Upper lobe of right lung (tissue), 1 donor: ENCODE measurements at regions not wholly inside any gene's neighbourhood (a gene's known extent, or its start where the extent isn't known, plus 50 kb on each side); places are given as distances from the start of the nearest gene placed in this dataset.

Source experiments
- ATAC-seq: fragments of 200-7000 bp; cut with Tn5 transposase; one replicate; pipeline ENCODE4 v1.9.1; 2020; ENCODE audit warnings: mild to moderate bottlenecking, moderate library complexity
- DNase-seq: peaks from one replicate; pipeline ENCODE4 v3.0.0-alpha.2; 2020
- H3K27ac ChIP-seq: fragments of 200-600 bp; one replicate; pipeline ENCODE4 v1.8.0; 2022
- H3K27me3 ChIP-seq: fragments of 200-600 bp; one replicate; pipeline ENCODE4 v1.8.0; 2022; ENCODE audit warnings: mild to moderate bottlenecking
- H3K36me3 ChIP-seq: fragments of 200-600 bp; one replicate; pipeline ENCODE4 v1.8.0; 2022
- H3K4me1 ChIP-seq: fragments of 200-600 bp; one replicate; pipeline ENCODE4 v1.8.0; 2022
- H3K4me3 ChIP-seq: fragments of 200-600 bp; one replicate; pipeline ENCODE4 v1.8.0; 2022; ENCODE audit warnings: mild to moderate bottlenecking
- H3K9me3 ChIP-seq: fragments of 200-600 bp; one replicate; pipeline ENCODE4 v1.8.0; 2022
- CTCF ChIP-seq: fragments of 200-600 bp; IDR thresholded peaks from one replicate; pipeline ENCODE4 v1.8.0; 2022; ENCODE audit warnings: antibody characterized with exemption
- intact Hi-C: fragments of 100-400 bp; cut with DNase I; formaldehyde crosslinking; loops from one replicate; pipeline ENCODE4 v1.11.0; 2022
- donor health status: DM: no; HTN: yes; CAD: no; lungs with severe emphysema.

GRCh38 chr1:22328331-22329147 is 123.1 kb upstream of the ZBTB40 start:
- no peak for TF ChIP-seq CTCF
- H3K27me3 ChIP-seq = no peaks in the 10 kb centered on the region
- H3K9me3 ChIP-seq = no peaks in the 10 kb centered on the region
- intact Hi-C loops = no loop called here
- ATAC-seq (no peak), DNase-seq (peak; percentile 45)
- H3K4me3 ChIP-seq = no peak overlapping the region
- H3K36me3 ChIP-seq = no peaks in the 10 kb centered on the region
- H3K27ac ChIP-seq = no peak overlapping the region
- H3K4me1 ChIP-seq = no peaks in the 10 kb centered on the region

- Histone ChIP-seq H3K27me3 (no peaks in the 10 kb centered on the region), H3K4me1 (no peaks in the 10 kb centered on the region), H3K4me3 (no peak overlapping the region), H3K27ac (no peak overlapping the region), H3K36me3 (no peaks in the 10 kb centered on the region), H3K9me3 (no peaks in the 10 kb centered on the region)
- no peak for TF ChIP-seq CTCF
- ATAC-seq (no peak), DNase-seq (peak; percentile 37)
- intact Hi-C loops = no loop called here
These were observed 122.5 kb upstream of the ZBTB40 start for GRCh38 chr1:22329148-22329515.

GRCh38 chr1:22330092-22330759 is 121.4 kb upstream of the ZBTB40 start:
- intact Hi-C loops = no loop called here
- H3K4me3 ChIP-seq = no peak overlapping the region
- DNase-seq = peak; percentile 45

GRCh38 chr1:22330760-22331119 is 120.9 kb upstream of the ZBTB40 start:
- intact Hi-C loops = no loop called here
- no peaks in the 10 kb centered on the region for H3K9me3 ChIP-seq
- ATAC-seq = no peak
- DNase-seq = no peak
- H3K27ac ChIP-seq = no peak overlapping the region
- no peak for TF ChIP-seq CTCF
- no peak overlapping the region for H3K4me3 ChIP-seq
- no peaks in the 10 kb centered on the region for H3K36me3 ChIP-seq
- H3K4me1 ChIP-seq = no peaks in the 10 kb centered on the region
- no peaks in the 10 kb centered on the region for H3K27me3 ChIP-seq

More at GRCh38 chr1:22330092-22330759, 121.4 kb upstream of the ZBTB40 start:
- Histone ChIP-seq H3K4me1 (no peaks in the 10 kb centered on the region), H3K27me3 (no peaks in the 10 kb centered on the region), H3K27ac (no peak overlapping the region), H3K9me3 (no peaks in the 10 kb centered on the region), H3K36me3 (no peaks in the 10 kb centered on the region)
- no peak for ATAC-seq
- TF ChIP-seq CTCF = no peak

- no peak overlapping the region for H3K4me3 ChIP-seq
- H3K36me3 ChIP-seq = no peaks in the 10 kb centered on the region
- no peaks in the 10 kb centered on the region for H3K9me3 ChIP-seq
- no peak overlapping the region for H3K27ac ChIP-seq
- H3K4me1 ChIP-seq = no peaks in the 10 kb centered on the region
- intact Hi-C loops = no loop called here
- H3K27me3 ChIP-seq = no peaks in the 10 kb centered on the region
- ATAC-seq = no peak
- TF ChIP-seq CTCF = no peak
- peak; percentile 48 for DNase-seq
These were observed 119.8 kb upstream of the ZBTB40 start for GRCh38 chr1:22331618-22332423.
